ENCODE measurements at regions not wholly inside any gene's neighbourhood (a gene's known extent, or its start where the extent isn't known, plus 50 kb on each side); places are given as distances from the start of the nearest gene placed in this dataset.
"Not testable (repeated sequence)": the region's sequence is repeated elsewhere in the genome, so short reads cannot be mapped to it uniquely, and the experiment has no call there.

DNA sequence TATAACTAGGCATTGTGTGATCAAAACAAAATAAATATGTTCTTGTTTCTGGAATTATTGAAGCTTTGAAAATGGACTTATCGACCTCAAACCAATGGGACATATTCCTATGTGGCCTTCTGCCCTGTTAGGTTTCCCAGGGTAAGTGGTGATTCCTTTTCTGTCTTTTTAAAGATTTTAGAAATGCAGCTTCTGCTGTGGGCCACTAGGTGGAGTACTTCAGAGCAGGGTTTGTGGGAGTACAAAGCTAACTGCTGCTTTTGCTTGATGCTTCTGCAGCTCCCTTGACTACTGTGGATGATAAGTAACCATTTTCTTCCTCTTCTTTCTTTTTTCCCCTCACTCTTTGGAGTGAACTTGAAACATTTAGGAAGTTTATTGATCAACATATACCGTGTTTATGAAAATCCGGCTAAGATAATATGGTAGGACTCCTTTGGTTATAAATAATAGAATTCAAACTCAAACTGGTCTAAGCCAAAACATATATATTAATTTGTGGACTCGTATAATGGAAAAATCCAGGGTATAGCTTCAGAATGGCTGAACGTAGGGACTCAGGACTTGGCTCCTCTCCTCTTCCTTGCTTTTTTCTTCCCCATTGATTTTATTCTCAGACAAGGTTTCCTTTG lies 1737.7 kb upstream of the DEFB115 start:
- not testable (repeated sequence) for DNase-seq, H3K4me3 Mint-ChIP-seq, ATAC-seq

DNA sequence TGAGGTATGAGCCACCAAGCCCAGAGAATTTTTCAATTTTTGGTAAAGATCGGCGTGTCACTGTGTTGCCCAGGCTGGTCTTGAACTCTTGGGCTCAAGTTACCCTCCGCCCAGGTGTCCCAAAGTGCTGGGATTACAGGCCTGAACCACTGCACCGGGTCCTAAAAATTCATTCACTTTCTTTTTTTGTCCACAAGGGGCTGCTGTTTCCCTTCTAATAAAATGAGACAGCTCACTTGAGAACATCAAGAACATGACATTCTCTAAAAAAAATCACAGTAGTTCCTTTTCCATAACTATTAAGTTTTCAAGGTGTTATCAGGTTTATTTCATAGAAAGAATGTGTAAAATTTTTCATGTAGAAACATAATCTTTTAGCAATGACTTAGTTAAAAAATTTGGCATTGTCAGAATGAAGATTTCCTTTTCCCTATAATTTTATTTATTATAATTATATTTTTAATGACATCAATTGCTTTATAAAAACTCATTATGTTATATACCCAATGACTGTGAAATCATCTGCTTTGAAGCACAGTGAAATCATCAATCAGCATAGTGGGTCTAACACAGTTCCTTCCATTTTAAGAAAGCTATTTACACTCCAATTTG lies 1723.8 kb upstream of the DEFB115 start:
- H3K27ac Mint-ChIP-seq, H3K27me3 Mint-ChIP-seq, ATAC-seq, DNase-seq, POLR2A ChIA-PET, H3K36me3 Mint-ChIP-seq, H3K4me3 Mint-ChIP-seq, H3K4me1 Mint-ChIP-seq: not testable (repeated sequence)
- peaks cover 0 to 20% (median 5%) of the 10 kb centered on the region in 9 donors for H3K9me3 Mint-ChIP-seq

More for the DNA sequence above, 1737.7 kb upstream of the DEFB115 start:
- peaks cover 0 to 24% (median 8%) of the 10 kb centered on the region in 9 donors for H3K9me3 Mint-ChIP-seq
- H3K4me1 Mint-ChIP-seq, H3K27ac Mint-ChIP-seq, POLR2A ChIA-PET, H3K27me3 Mint-ChIP-seq, H3K36me3 Mint-ChIP-seq: not testable (repeated sequence)

DNA sequence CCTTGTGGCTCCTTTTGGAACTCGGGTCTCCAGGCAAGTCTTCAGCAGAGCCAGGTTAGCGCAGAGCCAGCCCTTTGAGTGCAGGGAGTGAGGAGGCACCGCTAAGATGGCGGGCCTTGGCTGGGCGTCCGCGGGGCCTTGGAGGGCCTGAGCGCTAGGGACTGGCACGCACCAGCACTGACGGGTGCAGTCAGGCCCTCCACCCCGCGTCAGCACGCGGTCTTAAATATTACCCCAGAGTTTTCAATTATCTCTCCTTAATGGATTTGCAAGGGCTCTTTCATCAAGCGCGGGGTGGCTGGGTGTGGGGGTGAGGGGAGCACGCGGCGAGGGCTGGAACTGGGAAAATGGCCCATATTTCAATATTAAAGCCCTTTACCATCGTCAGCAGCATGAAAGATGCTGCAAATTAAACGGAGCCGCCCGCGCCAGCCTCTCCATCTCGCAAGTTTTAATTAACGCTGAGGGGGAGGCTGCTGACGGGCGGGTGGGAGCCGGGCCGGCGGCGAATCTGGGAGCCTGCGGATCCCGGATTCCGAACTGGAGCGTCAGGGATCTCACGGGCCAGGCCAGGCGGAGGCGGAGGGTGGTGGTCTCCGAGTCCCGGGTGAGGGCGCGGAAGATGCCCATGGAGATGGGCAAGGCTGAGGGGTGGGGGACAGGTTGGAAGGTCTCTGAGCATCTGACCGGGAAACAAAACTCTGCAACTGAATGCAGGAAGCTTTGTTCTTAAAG lies 1690.4 kb upstream of the DEFB115 start:
- Mint-ChIP-seq H3K9me3 (peaks cover 0 to 18% (median 0%) of the 10 kb centered on the region in 9 donors), H3K27me3 (peaks cover 0 to 11% (median 0%) of the 10 kb centered on the region in 5 donors)
- H3K4me3 Mint-ChIP-seq, POLR2A ChIA-PET, H3K36me3 Mint-ChIP-seq, H3K4me1 Mint-ChIP-seq, DNase-seq, ATAC-seq, H3K27ac Mint-ChIP-seq: not testable (repeated sequence)

DNA sequence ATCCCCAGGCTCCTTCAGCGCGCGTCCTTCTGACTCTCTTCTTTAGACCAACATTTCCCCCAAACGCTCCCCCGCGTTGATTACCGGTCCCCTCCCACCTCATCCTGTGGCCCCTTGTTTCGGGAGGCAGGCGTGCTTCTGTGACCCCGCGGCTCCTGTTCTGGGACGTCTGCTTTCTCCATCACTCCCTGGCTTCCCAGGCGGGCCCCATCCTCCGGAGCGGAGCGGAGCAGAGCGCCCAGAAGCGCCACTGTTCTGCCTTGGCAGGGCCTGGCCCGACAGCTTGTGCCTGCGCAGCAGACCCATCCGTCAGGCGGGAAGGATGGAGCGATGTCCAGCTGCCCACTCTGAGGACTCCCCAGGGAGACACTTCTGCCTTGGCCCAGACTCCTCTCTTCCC lies 1689.8 kb upstream of the DEFB115 start:
- H3K4me3 Mint-ChIP-seq, H3K4me1 Mint-ChIP-seq, H3K27ac Mint-ChIP-seq, ATAC-seq, POLR2A ChIA-PET, DNase-seq, H3K27me3 Mint-ChIP-seq, H3K36me3 Mint-ChIP-seq: not testable (repeated sequence)
- H3K9me3 Mint-ChIP-seq, result peaks cover 0 to 15% (median 0%) of the 10 kb centered on the region in 9 donors

DNA sequence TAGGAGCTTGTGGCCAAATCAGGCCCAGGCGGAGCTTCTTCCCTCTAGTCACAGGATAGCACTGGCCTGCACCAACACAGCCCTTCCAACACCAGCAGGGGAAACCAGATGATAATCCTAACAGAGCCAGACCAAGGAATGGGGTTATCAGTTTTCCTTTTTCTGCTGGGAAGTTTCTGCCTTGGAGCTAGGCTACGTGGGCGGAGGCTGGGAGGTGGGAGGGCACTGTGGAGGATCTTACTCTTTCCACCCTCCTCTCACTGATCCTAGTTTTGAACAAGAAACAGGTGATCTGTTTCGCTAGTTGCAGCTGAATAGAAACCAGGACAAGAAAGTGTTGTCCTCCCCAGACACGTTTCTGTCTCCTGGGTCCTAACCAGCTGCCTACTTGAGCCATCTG lies 1687.3 kb upstream of the DEFB115 start:
- H3K9me3 Mint-ChIP-seq, result peaks cover 0 to 15% (median 0%) of the 10 kb centered on the region in 9 donors
- H3K27me3 Mint-ChIP-seq, H3K36me3 Mint-ChIP-seq, H3K4me1 Mint-ChIP-seq, DNase-seq, POLR2A ChIA-PET, H3K4me3 Mint-ChIP-seq, ATAC-seq: not testable (repeated sequence)
- H3K27ac Mint-ChIP-seq, result peak overlapping the region in 1 of 10 donors; percentile 71

DNA sequence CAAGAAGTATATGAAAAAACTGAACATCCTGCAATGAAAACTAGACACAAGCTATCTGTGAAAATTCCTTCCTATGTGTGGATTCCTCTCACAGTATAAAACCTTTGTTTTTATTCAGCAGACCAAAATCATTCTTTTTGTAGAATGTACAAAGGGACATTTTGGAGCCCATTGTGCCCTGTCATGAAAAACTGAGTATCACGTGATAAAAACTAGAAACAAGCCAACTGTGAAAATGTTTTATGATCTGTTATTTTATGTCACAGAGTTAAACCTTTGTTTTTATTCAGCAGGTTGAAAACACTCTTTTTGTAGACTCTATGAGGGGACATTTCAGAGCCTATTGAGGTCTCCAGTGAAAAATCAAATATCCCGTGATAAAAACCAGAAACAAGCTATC lies 1667.9 kb upstream of the DEFB115 start:
- H3K9me3 Mint-ChIP-seq, POLR2A ChIA-PET, DNase-seq, H3K27ac Mint-ChIP-seq, ATAC-seq, H3K4me1 Mint-ChIP-seq, H3K27me3 Mint-ChIP-seq, H3K4me3 Mint-ChIP-seq, H3K36me3 Mint-ChIP-seq: not testable (repeated sequence)

DNA sequence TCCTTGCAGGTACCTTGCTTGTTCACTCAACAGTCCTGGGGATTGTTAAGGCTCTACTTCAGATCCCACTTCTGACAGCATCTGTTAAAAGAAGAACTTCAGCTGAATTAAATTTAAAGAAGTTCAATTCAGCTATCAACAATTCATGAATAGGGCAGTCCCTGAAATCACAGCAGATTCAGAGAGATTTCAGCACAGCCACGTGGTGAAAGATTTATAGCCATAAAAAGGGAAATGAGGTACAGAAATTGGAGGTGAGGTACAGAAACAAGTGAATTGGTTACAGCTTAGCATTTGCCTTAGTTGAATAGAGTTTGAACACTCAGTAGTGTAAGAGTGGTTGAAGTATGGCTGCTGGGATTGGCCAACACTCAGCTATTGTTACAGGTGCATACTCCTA lies 1653.3 kb upstream of the DEFB115 start:
- not testable (repeated sequence) for DNase-seq, H3K4me3 Mint-ChIP-seq

DNA sequence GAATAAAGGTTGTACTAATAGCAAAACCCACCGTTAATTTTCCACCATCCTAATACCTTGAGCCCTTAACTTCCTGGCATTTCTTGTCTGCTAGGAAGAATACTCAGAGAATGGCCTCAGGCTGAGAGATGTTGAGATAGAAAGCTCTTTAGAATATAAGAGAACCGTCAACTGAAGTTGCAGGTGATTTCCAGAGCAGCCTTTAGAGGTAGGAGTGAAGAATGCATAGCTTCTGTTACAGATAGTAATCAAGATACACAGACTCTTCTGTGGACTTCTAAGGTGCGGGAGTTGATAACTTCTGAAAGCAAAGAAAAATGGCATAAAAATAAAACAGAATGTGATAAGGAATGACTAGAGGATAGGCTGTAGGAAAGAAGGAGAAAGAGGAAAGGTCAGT lies 1651.3 kb upstream of the DEFB115 start:
- H3K4me1 Mint-ChIP-seq, H3K36me3 Mint-ChIP-seq, H3K27me3 Mint-ChIP-seq, ATAC-seq, DNase-seq, POLR2A ChIA-PET, H3K4me3 Mint-ChIP-seq: not testable (repeated sequence)
- H3K27ac Mint-ChIP-seq, result peak overlapping the region in 1 of 10 donors; percentile 18
- H3K9me3 Mint-ChIP-seq, result peaks cover 0 to 17% (median 1%) of the 10 kb centered on the region in 9 donors

More for the DNA sequence above, 1653.3 kb upstream of the DEFB115 start:
- POLR2A ChIA-PET, H3K4me1 Mint-ChIP-seq, ATAC-seq, H3K27me3 Mint-ChIP-seq, H3K36me3 Mint-ChIP-seq, H3K27ac Mint-ChIP-seq: not testable (repeated sequence)
- H3K9me3 Mint-ChIP-seq, result peaks cover 0 to 17% (median 1%) of the 10 kb centered on the region in 9 donors

DNA sequence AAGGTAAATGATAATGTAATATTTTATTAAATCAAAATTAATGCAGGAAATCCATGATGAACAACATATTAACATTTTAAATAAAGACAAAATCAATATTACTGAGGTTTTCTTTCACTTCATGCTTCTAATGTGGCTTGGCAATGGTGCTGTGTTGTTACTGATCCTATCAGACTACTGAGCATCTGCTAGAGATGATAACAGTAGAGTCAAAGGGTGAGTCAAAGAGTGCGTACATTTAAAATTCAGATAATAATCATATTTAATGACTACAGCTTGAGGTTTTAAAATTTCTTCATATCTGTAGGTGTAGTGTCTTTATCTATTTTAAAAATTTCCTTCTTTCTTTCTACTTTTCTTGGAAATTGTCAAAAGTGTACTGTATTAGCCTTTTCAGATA lies 1628.1 kb upstream of the DEFB115 start:
- ATAC-seq, H3K36me3 Mint-ChIP-seq, POLR2A ChIA-PET, H3K4me1 Mint-ChIP-seq, H3K27me3 Mint-ChIP-seq, H3K4me3 Mint-ChIP-seq, H3K27ac Mint-ChIP-seq, DNase-seq: not testable (repeated sequence)
- H3K9me3 Mint-ChIP-seq, result peaks cover 0 to 36% (median 12%) of the 10 kb centered on the region in 9 donors

All from naive thymus-derived CD8-positive, alpha-beta T cell (primary cell).